Smooth muscle cell (in vitro differentiated cells): ENCODE measurements at regions not wholly inside any gene's neighbourhood (a gene's known extent, or its start where the extent isn't known, plus 50 kb on each side); places are given as distances from the start of the nearest gene placed in this dataset.

Source experiments
- DNase-seq: peaks from one replicate; lab custom pipeline; 2025; ENCODE audit not compliant: unreplicated experiment; lab: John Stamatoyannopoulos, UW
- H2AFZ ChIP-seq: fragments of 200-600 bp; sonication (generic); 2 replicates; pipeline ENCODE4 v1.6.0; 2016; ENCODE audit warnings: antibody characterized with exemption, low read depth, mild to moderate bottlenecking
- H3F3A ChIP-seq: fragments of 200-600 bp; sonication (generic); 2 replicates; pipeline ENCODE4 v1.6.0; 2017; ENCODE audit warnings: antibody characterized with exemption, low read depth
- H3K27ac ChIP-seq: fragments of 200-600 bp; sonication (generic); 2 replicates; pipeline ENCODE4 v1.5.1; 2016; ENCODE audit warnings: low read depth, mild to moderate bottlenecking
- H3K27me3 ChIP-seq: fragments of 200-600 bp; sonication (generic); 2 replicates; pipeline ENCODE4 v1.6.1; 2016; ENCODE audit warnings: low read depth, mild to moderate bottlenecking
- H3K36me3 ChIP-seq: fragments of 200-600 bp; sonication (generic); 2 replicates; pipeline ENCODE4 v1.5.1; 2016; ENCODE audit warnings: low read depth
- H3K4me1 ChIP-seq: fragments of 200-600 bp; sonication (generic); 2 replicates; pipeline ENCODE4 v1.5.1; 2016; ENCODE audit warnings: low read depth
- H3K4me2 ChIP-seq: fragments of 200-600 bp; sonication (generic); 2 replicates; pipeline ENCODE4 v1.6.0; 2016; ENCODE audit warnings: mild to moderate bottlenecking
- H3K4me3 ChIP-seq: fragments of 200-600 bp; sonication (generic); 2 replicates; pipeline ENCODE4 v1.5.1; 2016; ENCODE audit warnings: mild to moderate bottlenecking
- H3K79me2 ChIP-seq: fragments of 200-600 bp; sonication (generic); 2 replicates; pipeline ENCODE4 v1.6.0; 2016; ENCODE audit warnings: low read depth, mild to moderate bottlenecking
- H3K9ac ChIP-seq: fragments of 200-600 bp; sonication (generic); 2 replicates; pipeline ENCODE4 v1.6.0; 2016; ENCODE audit warnings: low read depth
- H3K9me3 ChIP-seq: fragments of 200-600 bp; sonication (generic); replicated peaks from 2 replicates; pipeline ENCODE4 v1.5.1; 2016; ENCODE audit warnings: low read depth
- H4K20me1 ChIP-seq: fragments of 200-600 bp; sonication (generic); 2 replicates; pipeline ENCODE4 v1.6.0; 2016; ENCODE audit warnings: low read depth
- WGBS: methylation state at CpG from one replicate; pipeline ENCODE4 v1.1.7; 2016; ENCODE audit warnings: low lambda C conversion rate; 5-methylcytosine and 5-hydroxymethylcytosine counted together
- TF ChIP-seq, protein P1 (sequence below): fragments of 200-600 bp; sonication (generic); IDR thresholded peaks from 2 replicates; pipeline ENCODE4 v1.5.1; 2017; ENCODE audit warnings: borderline replicate concordance, mild to moderate bottlenecking, antibody characterized with exemption; ENCODE audit not compliant: insufficient read depth, poor library complexity, severe bottlenecking

DNA sequence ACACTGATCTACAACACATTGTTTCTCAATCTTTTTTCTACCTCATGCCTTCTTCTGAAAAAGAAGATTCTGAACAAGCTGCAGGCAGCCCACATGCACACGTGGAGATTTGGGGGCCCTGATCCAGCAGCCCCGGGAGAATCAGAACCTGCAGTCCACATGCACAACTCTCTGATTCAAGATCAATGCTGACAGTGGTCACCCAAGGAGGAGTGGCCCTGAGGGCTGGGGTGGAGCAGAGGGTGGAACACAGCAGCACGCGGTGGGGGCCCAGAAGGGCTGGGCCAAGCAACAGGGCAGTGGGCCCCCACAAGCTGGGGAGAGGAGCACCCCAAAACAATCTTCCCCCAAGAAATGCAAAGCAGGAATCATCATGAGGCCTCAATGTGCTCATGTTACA lies 202.1 kb upstream of the NSMCE3 start:
- Histone ChIP-seq H3K4me3 (no peak overlapping the region), H3K4me1 (no peaks in the 10 kb centered on the region), H3F3A (no peaks in the 10 kb centered on the region), H4K20me1 (no peaks in the 10 kb centered on the region), H3K27ac (no peak overlapping the region), H3K9me3 (no peaks in the 10 kb centered on the region), H3K4me2 (no peak overlapping the region), H3K36me3 (no peaks in the 10 kb centered on the region), H3K79me2 (no peaks in the 10 kb centered on the region), H3K9ac (no peak overlapping the region), H2AFZ (no peak overlapping the region), H3K27me3 (no peaks in the 10 kb centered on the region)
- 88% methylated on average over 4 of the region's 4 CpGs for WGBS
- DNase-seq, result no peak
- TF ChIP-seq, protein P1, sequence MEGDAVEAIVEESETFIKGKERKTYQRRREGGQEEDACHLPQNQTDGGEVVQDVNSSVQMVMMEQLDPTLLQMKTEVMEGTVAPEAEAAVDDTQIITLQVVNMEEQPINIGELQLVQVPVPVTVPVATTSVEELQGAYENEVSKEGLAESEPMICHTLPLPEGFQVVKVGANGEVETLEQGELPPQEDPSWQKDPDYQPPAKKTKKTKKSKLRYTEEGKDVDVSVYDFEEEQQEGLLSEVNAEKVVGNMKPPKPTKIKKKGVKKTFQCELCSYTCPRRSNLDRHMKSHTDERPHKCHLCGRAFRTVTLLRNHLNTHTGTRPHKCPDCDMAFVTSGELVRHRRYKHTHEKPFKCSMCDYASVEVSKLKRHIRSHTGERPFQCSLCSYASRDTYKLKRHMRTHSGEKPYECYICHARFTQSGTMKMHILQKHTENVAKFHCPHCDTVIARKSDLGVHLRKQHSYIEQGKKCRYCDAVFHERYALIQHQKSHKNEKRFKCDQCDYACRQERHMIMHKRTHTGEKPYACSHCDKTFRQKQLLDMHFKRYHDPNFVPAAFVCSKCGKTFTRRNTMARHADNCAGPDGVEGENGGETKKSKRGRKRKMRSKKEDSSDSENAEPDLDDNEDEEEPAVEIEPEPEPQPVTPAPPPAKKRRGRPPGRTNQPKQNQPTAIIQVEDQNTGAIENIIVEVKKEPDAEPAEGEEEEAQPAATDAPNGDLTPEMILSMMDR, result no peak

DNA sequence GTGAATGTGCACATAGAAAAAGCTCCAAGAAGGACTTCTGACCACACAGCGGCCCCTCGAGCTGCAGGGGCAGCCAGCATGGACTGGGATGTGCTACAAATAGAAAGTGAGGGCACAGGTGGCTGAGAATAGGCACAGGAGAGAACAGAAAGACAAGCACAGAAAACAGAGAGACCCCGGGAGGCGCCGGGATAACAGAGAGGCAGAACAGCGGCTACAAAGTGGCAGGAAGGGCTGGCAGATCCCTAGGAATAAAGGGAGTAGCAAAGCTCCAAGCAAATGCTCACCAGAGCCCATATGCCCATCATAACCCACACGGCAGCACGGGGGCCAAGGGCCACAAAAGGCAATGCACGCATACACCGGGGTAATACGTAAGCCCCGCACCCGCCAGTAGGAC lies 201.7 kb upstream of the NSMCE3 start:
- Histone ChIP-seq H3K4me2 (no peak overlapping the region), H3K79me2 (no peaks in the 10 kb centered on the region), H3K9ac (no peak overlapping the region), H3K4me3 (no peak overlapping the region), H3F3A (no peaks in the 10 kb centered on the region), H3K27me3 (no peaks in the 10 kb centered on the region), H2AFZ (no peak overlapping the region), H4K20me1 (no peaks in the 10 kb centered on the region), H3K36me3 (no peaks in the 10 kb centered on the region), H3K27ac (no peak overlapping the region), H3K9me3 (no peaks in the 10 kb centered on the region), H3K4me1 (no peaks in the 10 kb centered on the region)
- WGBS, result 96% methylated on average over 13 of the region's 13 CpGs
- DNase-seq, result no peak
- TF ChIP-seq, protein P1, result no peak

DNA sequence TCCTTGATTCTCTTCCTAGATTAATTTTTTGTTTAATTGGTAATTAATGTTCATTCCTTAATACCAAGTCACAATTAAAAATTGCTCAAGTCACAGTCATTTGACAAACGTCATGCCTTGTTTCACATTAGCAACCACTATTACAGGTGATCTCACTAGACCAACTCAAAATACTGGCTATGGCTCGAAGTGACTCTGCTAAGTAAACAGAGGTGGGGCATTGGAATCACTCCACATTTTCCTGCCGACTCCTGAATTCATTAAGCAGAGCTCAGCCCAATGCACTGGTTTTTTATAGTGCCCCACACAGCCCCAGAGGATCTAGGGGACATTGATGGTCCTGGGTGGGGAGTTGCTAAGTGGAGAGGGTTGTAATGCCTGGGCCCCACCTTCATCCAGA lies 201.2 kb upstream of the NSMCE3 start:
- Histone ChIP-seq H3K4me2 (no peak overlapping the region), H3K36me3 (no peaks in the 10 kb centered on the region)
- TF ChIP-seq, protein P1, result no peak

DNA sequence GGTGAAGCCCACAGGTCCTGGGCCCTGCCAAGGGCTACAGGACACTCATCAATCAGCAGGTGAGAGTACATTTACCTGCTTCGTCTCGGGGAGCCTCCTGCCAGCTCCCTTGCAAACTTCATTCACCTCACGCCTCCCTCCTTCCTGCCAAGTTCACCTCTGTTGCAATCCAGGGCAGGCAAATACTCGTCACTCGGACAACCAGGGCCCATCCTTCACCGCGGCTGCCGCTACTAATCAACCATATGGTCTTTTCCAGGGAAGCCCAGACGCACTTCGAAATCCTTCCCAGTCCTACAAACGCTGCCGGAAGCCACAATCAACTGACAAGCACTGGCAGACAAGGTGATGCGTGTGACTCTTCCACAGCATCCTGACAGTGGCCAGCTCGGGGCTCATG lies 200.7 kb upstream of the NSMCE3 start:
- DNase-seq, result no peak
- TF ChIP-seq, protein P1, result no peak
- Histone ChIP-seq H3K4me1 (no peaks in the 10 kb centered on the region), H3K27ac (no peak overlapping the region), H3K27me3 (no peaks in the 10 kb centered on the region), H2AFZ (no peak overlapping the region), H3K9me3 (no peaks in the 10 kb centered on the region), H3K36me3 (no peaks in the 10 kb centered on the region), H3K9ac (no peak overlapping the region), H3K79me2 (no peaks in the 10 kb centered on the region), H4K20me1 (no peaks in the 10 kb centered on the region), H3K4me3 (no peak overlapping the region), H3K4me2 (no peak overlapping the region), H3F3A (no peaks in the 10 kb centered on the region)
- WGBS, result 80% methylated on average over 14 of the region's 14 CpGs

More for the DNA sequence above, 201.2 kb upstream of the NSMCE3 start:
- Histone ChIP-seq H3K9me3 (no peaks in the 10 kb centered on the region), H4K20me1 (no peaks in the 10 kb centered on the region), H3K4me3 (no peak overlapping the region), H3K27me3 (no peaks in the 10 kb centered on the region), H3K9ac (no peak overlapping the region), H3K79me2 (no peaks in the 10 kb centered on the region), H2AFZ (no peak overlapping the region), H3F3A (no peaks in the 10 kb centered on the region), H3K27ac (no peak overlapping the region), H3K4me1 (no peaks in the 10 kb centered on the region)
- WGBS, result 52% methylated on average over 3 of the region's 3 CpGs
- no peak for DNase-seq
